H1 (cell line): ENCODE measurements at regions not wholly inside any gene's neighbourhood (a gene's known extent, or its start where the extent isn't known, plus 50 kb on each side); places are given as distances from the start of the nearest gene placed in this dataset.

Source experiments
- GABPA ChIP-seq: IDR thresholded peaks from 2 replicates; pipeline ENCODE4 v1.6.1; 2011; ENCODE audit warnings: mild to moderate bottlenecking, low read length, moderate library complexity, borderline replicate concordance; ENCODE audit not compliant: insufficient read depth

GRCh38 chr20:6974838-6975237, 207.4 kb downstream of the BMP2 start (continued):
- no peak for TF ChIP-seq GABPA
